HG02588 (cell line): ENCODE measurements at regions not wholly inside any gene's neighbourhood (a gene's known extent, or its start where the extent isn't known, plus 50 kb on each side); places are given as distances from the start of the nearest gene placed in this dataset.
A peak's percentile ranks its signal among the peaks of the same experiment; 100 is the strongest.

Experiments used
- ATAC-seq: cut with Tn5 transposase; IDR thresholded peaks from one replicate; pipeline ENCODE4 v1.9.1; 2021; ENCODE audit warnings: mild to moderate bottlenecking, moderate library complexity; ENCODE audit not compliant: unreplicated experiment

GRCh38 chr18:34077599-34077998 lies 147.1 kb downstream of the NOL4 start:
- no peak for ATAC-seq

DNA sequence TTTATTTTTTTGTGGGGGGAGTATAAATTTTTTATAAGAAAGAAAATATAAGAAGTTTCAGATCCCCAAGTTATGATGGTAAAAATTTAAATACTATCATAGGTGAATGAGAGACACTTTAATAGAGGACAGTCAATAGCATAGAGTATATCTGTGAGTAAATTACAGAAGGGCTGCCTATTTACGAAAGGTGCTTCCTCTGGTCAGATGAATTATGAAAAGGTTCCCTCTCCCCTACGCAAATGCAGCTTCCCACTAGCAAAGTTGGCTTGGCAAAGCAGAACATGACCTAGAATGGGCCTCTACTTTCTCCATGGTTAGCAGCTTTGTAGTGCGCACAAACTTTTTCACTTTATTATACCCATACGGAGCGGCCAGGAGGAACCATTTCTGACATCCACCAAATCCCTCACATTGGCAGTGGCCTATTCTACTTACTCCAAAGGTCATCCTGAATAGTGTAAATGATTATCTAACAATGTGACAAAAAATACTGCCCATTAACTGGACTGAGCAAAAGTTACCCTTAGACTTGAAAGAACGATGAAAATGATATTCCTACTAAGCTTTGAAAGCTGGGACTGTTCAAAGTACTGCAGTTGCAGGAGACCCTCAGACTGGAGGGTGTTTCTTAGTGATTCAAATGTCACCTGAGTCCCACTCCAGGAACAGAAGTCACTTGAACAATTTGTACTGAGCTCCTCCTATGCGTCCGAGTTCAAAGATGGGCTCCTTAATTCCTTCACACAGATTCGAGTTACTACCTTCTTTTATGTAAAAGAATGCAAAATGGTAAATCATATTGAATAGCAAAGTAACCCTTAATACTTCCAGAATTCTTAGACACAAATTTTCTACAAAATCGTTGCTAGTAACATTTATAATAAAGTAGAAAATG lies 148.5 kb downstream of the NOL4 start:
- ATAC-seq: no peak

GRCh38 chr18:34061226-34061625 lies 163.5 kb downstream of the NOL4 start:
- no peak for ATAC-seq

- ATAC-seq: no peak
These were observed 169.5 kb downstream of the NOL4 start for GRCh38 chr18:34055227-34055626.

DNA sequence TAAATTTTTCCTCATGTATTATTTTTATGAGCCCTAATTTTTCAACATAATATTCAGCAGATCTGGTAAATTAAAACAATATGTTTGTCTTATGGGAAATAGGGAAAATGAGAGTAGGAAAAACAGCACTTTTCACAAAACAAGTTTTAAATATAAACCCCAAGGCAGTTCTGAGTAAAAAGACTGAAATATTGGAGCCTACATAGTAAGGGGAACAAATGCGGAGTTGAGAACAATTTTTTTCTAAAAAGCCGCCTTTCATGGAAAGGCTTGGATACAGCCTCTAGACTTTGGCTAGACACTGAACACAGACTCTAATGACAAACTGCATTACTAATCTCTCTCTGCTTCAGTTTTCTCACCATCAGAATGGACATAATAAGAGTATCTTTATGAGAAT lies 174.1 kb downstream of the NOL4 start:
- ATAC-seq: no peak

DNA sequence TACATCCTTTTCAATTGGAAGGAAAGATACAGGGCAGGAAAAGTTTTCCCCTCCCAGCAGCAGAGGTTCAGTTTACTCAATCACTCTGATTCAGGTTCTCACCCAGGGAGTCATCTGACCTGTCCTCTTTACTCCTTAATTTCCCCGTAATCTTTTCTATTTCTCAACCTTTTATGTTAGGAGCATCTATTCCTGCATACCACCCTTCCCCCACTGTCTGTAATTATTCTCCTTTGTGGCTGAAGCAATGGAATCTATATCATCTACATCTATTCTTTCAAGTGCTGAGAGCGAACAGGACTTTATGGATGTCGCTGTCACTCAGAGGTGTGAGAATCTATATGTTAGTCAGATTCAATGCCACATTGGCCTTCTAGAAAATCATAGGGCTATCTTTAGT lies 175.2 kb downstream of the NOL4 start:
- no peak for ATAC-seq

DNA sequence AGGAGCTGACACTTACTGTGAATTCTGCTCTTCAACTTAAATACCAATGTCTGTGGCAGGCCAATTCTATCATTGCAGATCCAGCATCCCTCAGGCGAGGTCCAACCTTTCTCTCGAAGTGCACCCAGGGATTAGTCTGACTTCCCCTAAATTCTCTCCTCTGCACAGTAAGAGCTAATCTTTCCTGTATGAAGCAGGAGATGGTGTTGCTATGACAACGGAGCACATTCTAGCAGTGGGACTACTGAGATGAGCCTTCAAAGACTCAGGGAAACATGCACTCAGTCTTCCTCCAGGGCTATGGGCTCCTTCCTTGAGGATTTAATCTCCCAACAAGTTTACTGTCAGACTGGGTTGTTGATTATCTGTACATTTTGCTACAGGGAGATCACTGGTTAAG lies 176.3 kb downstream of the NOL4 start:
- no peak for ATAC-seq

DNA sequence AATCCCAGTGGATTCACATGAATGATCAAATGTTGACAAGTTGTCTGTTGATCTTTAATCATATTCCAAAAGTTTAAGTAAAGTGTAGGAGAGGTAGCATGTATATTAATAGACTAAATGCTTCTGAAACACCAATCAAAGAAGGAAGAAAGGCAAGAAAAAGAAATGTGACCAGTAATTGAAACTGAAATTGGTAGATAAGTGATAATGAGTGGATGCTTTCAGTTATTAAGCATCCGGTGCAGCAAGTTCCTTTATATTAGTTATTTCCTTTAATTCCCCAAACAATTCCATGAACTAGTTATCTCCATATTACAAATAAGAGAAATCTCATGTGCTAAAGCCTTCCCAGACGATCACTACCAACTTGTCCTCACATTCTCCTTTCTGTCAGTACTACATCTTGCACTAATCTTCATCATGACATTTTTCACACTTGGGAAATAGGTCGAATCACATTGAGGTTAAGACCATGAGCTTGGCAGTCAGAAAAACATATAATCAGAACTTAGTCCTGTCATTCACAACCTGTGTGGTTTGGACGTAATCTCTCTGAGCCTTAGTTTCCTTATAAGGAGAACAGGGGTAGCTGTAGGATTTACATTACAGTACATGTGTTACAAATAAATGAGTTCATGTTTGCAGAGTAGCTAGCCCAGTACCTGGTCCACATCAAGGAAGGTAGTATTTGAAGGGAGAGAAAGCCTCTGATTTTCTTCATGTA lies 182.1 kb downstream of the NOL4 start:
- ATAC-seq: no peak

DNA sequence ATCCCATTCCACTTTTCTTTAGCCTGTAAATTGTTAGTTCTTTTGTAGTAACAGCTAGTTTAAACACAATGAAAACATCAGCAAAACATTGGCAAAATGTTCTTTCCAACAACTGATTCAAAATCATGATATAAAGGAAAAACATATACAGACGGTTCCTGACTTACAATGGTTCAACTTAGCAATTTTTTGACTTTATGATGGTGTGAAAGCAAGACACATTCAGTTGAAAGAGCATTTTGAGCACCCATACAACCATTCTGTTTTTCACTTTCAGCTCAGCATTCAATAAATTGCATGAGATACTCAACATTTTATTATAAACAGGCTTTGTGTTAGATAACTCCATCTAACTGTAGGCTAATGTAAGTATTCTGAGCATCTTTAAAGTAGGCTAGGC lies 185.1 kb downstream of the NOL4 start:
- no peak for ATAC-seq

DNA sequence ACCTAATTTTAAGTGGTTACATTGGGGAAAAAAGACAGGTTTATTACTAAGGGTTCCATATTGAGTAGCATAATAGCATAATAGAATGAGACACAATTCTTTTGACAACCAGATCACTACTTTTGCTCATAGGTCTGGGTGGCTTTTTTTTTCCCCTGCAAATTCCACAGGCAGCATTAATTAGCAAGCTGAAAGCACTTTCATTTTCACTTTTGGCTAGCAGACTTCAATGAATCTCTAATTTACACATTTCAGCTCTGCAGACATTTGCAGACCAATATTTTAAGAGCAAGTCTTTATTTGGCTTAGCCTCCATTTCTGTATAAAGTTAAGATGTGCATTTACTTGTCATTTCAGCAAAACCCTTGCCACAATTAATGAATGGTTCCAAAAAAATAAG lies 185.5 kb downstream of the NOL4 start:
- ATAC-seq: peak; percentile 46

- ATAC-seq: no peak
These were observed 186.6 kb downstream of the NOL4 start for GRCh38 chr18:34038086-34038485.

DNA sequence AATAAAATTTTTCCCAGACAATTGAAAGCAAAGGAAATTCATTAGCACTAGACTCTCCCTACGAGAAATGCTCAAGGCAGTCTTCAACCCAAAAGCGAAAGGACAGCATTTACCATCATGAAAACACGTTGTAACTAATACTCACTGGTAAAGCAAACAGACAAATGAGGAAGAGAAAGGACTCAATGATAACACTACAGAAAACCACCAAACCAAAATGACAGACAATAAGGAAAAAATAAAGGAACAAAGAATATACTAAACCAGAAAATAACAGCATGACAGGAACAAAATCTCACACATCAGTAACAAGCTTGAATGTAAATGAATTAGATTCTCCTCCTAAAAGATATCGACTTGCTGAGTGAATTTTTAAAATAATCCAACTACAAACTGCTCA lies 190.7 kb downstream of the NOL4 start:
- no peak for ATAC-seq

DNA sequence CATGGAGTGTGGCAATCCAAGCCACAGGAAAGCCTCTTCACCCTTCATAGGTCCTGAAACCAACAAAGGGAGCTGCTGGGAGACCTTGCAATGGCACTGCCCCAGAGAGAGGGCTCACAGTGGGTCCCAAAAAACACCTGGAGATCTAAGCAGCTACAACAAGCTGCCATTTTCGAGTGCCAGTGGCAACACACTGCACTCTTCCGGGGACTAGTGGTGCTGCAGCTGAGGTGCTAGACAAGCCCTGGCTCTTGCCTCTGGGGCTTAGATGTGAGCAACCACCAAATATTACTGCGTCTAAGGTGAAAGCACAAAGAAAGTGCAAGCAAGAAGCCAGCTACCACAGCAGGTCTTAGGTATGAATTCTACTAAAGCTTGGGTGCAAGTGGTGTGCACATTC lies 192.9 kb downstream of the NOL4 start:
- ATAC-seq: no peak

- ATAC-seq: no peak
These were observed 196.4 kb downstream of the NOL4 start for GRCh38 chr18:34028324-34028723.

DNA sequence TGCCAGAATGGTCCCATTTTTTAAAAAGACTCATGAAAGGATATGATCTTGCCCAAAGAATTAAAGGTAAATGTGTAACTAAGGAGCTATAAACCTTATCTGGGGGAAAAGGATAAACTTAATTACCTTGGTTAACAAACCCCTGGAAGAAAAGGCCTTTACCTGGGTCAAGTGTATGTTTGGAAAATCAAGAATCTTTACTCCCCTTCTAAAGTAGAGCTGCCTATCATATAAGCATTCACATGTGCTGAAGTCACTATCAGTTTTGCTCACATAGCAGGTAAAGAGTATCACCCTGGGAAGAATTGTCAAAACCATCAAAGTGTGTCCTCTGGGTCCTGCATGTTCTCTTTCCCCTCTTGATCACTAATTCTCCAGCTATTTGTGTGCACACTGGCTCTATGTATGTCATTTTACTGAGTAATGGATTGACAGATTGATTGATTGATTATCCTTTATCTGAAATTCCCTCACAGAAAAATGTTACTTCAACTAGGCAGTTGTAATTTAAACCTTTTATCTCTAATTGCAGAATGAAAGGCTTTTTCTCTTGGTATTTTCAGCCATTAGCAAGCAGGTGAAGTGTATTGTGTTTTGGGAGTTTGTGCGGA lies 199.4 kb downstream of the NOL4 start:
- ATAC-seq: no peak

GRCh38 chr18:34023471-34023870 lies 201.2 kb downstream of the NOL4 start:
- no peak for ATAC-seq

DNA sequence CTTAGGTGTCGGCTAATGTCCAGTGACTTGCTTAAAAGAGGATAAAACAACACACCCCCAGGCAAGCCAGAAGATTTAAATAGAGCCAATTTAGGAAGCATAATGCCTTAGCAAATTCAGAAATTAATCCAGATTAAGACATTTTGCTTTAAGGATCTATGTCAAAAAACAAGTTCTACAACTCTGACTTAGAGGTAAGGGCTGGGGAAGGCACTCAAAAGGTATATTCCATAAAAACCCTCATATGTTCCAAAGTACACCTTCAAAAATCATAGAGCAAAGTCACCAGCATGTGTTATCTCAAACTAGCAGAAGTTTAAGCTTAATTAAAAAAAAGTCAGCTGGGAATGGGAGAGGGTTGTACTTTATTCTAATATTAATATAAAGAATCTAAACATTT lies 206.4 kb downstream of the NOL4 start:
- ATAC-seq: no peak

DNA sequence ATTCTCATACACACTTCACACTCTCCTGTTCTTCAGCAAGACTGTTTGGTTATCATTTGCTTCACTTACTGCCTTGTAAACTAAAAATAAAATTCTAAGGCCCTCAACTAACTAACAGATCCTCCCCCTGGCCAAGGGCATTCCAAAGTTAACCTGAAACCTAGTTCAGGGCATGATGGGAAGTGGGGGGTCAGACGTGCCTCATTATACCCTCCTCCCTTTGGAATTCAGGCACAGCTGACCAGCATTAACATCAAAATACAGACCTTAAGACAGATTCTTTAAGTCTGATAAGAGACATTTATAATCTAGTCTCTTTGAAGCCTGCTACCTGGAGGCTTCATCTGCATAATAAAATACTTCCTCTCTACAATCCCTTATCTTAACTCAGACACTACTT lies 221.0 kb downstream of the NOL4 start:
- no peak for ATAC-seq

DNA sequence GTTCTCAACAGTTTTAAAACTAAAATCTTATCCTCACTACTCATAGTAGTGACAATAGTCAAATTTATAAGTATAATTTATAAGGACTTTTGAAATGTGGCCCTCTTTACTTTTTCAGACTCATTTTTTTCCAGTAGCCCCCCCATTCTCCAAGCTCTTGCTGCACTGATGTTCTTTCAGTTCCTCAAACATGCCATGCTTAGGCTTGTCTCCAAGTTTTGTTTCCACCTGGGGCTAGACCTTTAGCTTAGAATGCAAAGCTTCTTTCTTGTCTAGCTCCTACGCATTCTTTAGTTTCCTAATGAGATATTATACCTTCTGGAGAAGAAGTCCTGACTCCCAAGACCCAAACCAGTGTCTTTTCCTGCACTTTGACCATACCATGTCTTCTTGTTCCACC lies 222.6 kb downstream of the NOL4 start:
- no peak for ATAC-seq

DNA sequence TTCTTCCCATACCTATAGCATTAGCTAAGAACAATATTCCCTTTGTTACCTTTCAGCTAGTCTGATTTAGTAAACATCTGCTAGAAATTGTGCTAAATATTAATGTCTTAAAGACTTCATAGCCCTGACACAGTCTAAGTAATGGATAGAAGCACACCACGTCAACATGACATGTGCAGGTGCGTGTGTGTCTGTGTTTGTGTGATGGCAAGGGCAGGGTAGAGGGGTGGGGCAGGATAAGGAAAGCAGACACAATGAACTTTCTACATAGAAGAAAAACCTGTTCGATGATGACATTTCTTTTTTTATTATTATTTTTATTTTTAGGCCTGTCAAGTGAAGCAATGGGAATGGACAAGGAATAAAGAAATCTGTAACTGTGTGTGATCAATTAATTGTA lies 223.3 kb downstream of the NOL4 start:
- ATAC-seq: no peak

DNA sequence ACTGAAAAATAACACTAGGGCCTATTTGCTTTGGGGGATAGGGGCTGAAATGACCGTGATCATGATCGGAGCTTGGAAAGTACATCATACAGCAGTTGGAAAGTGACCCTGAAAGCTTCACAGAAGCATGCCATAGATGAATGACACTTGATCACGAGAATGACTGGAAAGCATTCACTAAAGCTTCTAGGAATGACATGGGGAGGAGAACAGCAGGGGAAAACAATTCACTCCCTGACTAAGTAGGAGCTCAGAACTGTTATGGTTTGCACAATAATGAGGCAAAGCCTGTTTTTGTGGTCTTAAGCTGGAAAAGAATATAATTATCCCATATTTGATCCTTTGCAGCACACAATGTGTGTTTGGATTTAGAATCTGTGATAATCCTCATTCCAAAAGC lies 237.5 kb downstream of the NOL4 start:
- ATAC-seq: no peak

DNA sequence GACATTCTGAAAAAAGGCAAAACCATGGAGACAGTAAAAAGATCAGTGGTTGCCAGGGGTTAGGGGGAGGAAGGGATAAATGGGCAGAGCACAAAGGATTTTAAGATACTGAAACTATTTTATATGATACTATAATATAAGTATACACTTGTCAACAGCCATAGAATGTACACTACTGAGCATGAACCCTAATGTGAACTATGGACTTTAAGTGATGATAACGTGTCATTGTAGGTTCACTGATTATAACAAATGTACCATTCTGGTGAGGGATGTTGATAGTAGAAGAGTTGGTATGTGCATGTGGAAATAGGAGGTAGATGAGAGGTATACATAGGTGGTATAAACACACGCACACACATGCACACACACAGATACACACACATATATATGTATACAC lies 241.6 kb downstream of the NOL4 start:
- ATAC-seq: no peak
